Prostate gland (tissue), 2 donors: ENCODE measurements at regions not wholly inside any gene's neighbourhood (a gene's known extent, or its start where the extent isn't known, plus 50 kb on each side); places are given as distances from the start of the nearest gene placed in this dataset.

Experiments used
- CTCF ChIP-seq, 4 experiments: fragments of 200-600 bp in 2 of 4; fragments of 450-650 bp in 2 of 4; sonication (generic) in 2 of 4; IDR thresholded peaks; 1 replicate in 3 of 4; 2 replicates in 1 of 4; pipeline ENCODE4 v1.5.1; 2016 to 2019; ENCODE audit warnings: antibody characterized with exemption in 4 of 4, mild to moderate bottlenecking in 2 of 4, moderate library complexity in 2 of 4
- POLR2A ChIP-seq: fragments of 450-650 bp; IDR thresholded peaks from one replicate; pipeline ENCODE4 v1.6.1; 2016; ENCODE audit warnings: antibody characterized with exemption, mild to moderate bottlenecking
- POLR2AphosphoS5 ChIP-seq: sonication (generic); formaldehyde crosslinking; IDR thresholded peaks from one replicate; pipeline ENCODE4 v1.6.1; 2017; ENCODE audit warnings: antibody characterized with exemption

- TF ChIP-seq CTCF (IDR thresholded peaks at IDR 0.05), result no peak
- TF ChIP-seq POLR2A, result no peak
- no peak for TF ChIP-seq POLR2AphosphoS5
Observed at GRCh38 chr1:60292140-60292539, 218.6 kb upstream of the C1orf87 start.
